GM18498 (cell line): ENCODE measurements at regions not wholly inside any gene's neighbourhood (a gene's known extent, or its start where the extent isn't known, plus 50 kb on each side); places are given as distances from the start of the nearest gene placed in this dataset.
A peak's percentile ranks its signal among the peaks of the same experiment; 100 is the strongest.

ENCODE experiments used
- ATAC-seq: cut with Tn5 transposase; IDR thresholded peaks from one replicate; pipeline ENCODE4 v1.9.1; 2021; ENCODE audit warnings: mild to moderate bottlenecking, moderate library complexity; ENCODE audit not compliant: unreplicated experiment

GRCh38 chr14:47785058-47785457 is 109.7 kb upstream of the MDGA2 start:
- no peak for ATAC-seq

- ATAC-seq, result no peak
Measured at GRCh38 chr14:47778631-47779030, 103.2 kb upstream of the MDGA2 start.

- no peak for ATAC-seq
Measured at GRCh38 chr14:47772652-47773051, 97.2 kb upstream of the MDGA2 start.

GRCh38 chr14:47763188-47763854 is 87.9 kb upstream of the MDGA2 start:
- ATAC-seq, result peak; percentile 71

GRCh38 chr14:47746986-47747385 is 71.6 kb upstream of the MDGA2 start:
- no peak for ATAC-seq

- ATAC-seq, result no peak
Measured at GRCh38 chr14:47744155-47744554, 68.8 kb upstream of the MDGA2 start.

- no peak for ATAC-seq
Measured at GRCh38 chr14:47739541-47739940, 64.1 kb upstream of the MDGA2 start.

GRCh38 chr14:47730296-47730695 is 54.9 kb upstream of the MDGA2 start:
- no peak for ATAC-seq
